ACC112 (cell line): ENCODE measurements at regions not wholly inside any gene's neighbourhood (a gene's known extent, or its start where the extent isn't known, plus 50 kb on each side); places are given as distances from the start of the nearest gene placed in this dataset.

ENCODE experiments used
- H2AFZ ChIP-seq: fragments of 200-600 bp; sonication (generic); one replicate; pipeline ENCODE4 v1.6.0; 2017; ENCODE audit warnings: antibody characterized with exemption, low read length; ENCODE audit not compliant: unreplicated experiment
- H3K27ac ChIP-seq: fragments of 200-600 bp; sonication (generic); 2 replicates; pipeline ENCODE4 v1.5.1; 2014; ENCODE audit warnings: low read depth, mild to moderate bottlenecking, antibody characterized with exemption, low read length, moderate library complexity
- H3K27me3 ChIP-seq: fragments of 200-600 bp; sonication (generic); 2 replicates; pipeline ENCODE4 v1.6.1; 2014; ENCODE audit warnings: mild to moderate bottlenecking, antibody characterized with exemption, low read length, moderate library complexity, mixed read lengths; ENCODE audit not compliant: insufficient read depth
- H3K36me3 ChIP-seq: fragments of 200-600 bp; sonication (generic); 2 replicates; pipeline ENCODE4 v1.6.1; 2016; ENCODE audit warnings: mild to moderate bottlenecking, antibody characterized with exemption, low read length, moderate library complexity, mixed read lengths; ENCODE audit not compliant: insufficient read depth
- H3K4me1 ChIP-seq: fragments of 200-600 bp; sonication (generic); one replicate; pipeline ENCODE4 v1.6.1; 2016; ENCODE audit warnings: low read length, mixed read lengths; ENCODE audit not compliant: insufficient read depth, unreplicated experiment, control insufficient read depth
- H3K4me3 ChIP-seq: fragments of 200-600 bp; sonication (generic); 2 replicates; pipeline ENCODE4 v1.5.1; 2014; ENCODE audit warnings: mild to moderate bottlenecking, low read depth, low read length
- H3K79me2 ChIP-seq: fragments of 200-600 bp; sonication (generic); one replicate; pipeline ENCODE4 v1.6.0; 2016; ENCODE audit warnings: low read length; ENCODE audit not compliant: control insufficient read depth, unreplicated experiment, insufficient read depth

DNA sequence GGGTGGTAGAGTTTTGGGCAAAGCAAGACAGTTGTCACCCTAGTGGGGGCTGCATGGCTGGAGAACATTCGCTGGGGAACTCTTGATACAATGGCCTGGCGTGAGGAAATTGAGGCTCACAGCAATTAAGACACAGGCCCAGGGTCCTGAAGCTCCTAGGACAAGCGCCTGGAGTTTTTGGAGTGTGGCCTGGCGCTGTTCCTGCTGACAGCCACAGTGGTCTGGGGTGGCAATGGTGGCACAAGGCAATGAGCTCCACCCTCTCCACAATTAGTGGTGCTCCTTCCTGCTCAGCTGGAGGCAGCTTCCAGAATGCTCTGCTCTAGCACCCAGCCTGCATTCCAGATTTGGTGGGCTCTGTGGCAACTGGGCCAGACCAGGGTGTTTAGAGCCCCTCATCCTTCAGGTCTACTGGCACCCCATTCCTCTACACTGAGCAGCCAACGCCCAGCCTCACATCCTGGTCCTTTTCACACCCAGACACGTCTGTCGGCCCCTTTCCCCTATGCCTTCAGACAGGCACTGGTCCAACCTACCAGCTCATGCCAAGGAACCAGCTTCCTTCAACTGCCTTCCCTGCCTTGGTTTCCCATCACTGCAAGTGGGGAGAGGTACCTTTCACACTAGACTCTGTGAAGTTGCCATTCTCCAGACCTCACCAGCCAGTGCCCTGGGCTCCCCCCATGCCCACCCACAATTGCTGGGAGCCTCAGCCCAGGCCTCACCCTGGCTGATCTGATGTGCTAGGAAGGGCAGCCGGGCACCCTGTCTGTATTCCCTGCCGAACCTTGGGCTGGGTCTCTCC lies 138.1 kb upstream of the COL5A1 start:
- no peak overlapping the region for H2AFZ ChIP-seq
- no peaks in the 10 kb centered on the region for H3K79me2 ChIP-seq
- H3K4me1 ChIP-seq = peaks cover 14% of the 10 kb centered on the region
- H3K27me3 ChIP-seq = no peaks in the 10 kb centered on the region
- no peak overlapping the region for H3K4me3 ChIP-seq
- H3K27ac ChIP-seq = peak overlapping the region; percentile 71; the same call in 1 of the 2 replicates
- H3K36me3 ChIP-seq = no peaks in the 10 kb centered on the region

DNA sequence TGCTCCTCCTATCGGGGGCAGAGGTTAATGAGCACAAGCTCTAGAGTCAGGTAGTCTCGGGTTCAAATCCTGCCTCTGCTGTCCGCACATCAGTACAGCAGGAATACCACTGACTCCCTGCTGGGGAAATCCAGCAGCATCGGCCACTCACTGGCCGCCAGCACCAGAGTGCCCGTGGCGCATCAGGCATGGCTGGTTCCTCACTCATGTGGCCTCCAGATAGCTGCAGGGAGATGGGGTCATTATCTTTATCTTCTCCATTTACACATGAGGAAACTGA lies 137.6 kb upstream of the COL5A1 start:
- Histone ChIP-seq H3K27ac (no peak overlapping the region), H3K4me1 (peaks cover 14% of the 10 kb centered on the region), H2AFZ (no peak overlapping the region), H3K4me3 (no peak overlapping the region), H3K79me2 (no peaks in the 10 kb centered on the region), H3K27me3 (no peaks in the 10 kb centered on the region), H3K36me3 (no peaks in the 10 kb centered on the region)

DNA sequence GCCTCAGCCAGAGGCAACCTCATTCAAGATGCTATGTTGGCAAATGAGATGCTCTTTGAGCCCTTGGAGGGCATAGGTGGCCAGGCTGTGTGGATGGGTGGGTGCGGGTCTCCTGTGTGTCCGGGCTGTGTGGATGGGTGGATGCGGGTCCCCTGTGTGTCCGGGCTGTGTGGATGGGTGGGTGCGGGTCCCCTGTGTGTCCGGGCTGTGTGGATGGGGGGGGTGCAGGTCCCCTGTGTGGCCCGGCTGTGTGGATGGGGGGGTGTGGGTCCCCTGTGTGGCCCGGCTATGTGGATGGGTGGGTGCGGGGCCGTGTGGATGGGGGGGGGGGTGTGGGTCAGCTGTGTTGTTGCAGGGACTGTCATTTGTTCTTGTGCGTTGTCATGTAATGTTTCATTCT lies 136.6 kb upstream of the COL5A1 start:
- Histone ChIP-seq H2AFZ (no peak overlapping the region), H3K4me1 (peaks cover 14% of the 10 kb centered on the region)

DNA sequence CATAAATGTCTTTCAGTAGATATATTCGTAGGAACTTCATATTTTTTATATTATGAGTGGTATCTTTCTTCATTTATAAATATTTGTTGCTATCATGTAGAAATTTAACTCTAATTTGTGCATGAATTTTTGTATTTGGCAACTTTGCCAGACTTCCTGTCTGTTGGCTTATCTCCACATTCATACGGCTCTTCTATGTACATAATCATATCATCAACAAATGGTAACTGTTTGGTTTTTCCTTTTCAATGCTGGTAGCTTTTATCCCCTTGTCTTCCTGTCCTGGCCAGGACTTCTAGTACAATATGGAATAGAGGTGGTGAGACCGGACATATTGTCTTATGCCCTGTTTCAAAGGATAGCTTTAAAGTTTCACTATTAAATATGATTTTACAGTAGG lies 132.3 kb upstream of the COL5A1 start:
- H3K4me1 ChIP-seq = no peaks in the 10 kb centered on the region
- H2AFZ ChIP-seq = no peak overlapping the region
- no peaks in the 10 kb centered on the region for H3K27me3 ChIP-seq
- H3K4me3 ChIP-seq = no peak overlapping the region
- no peaks in the 10 kb centered on the region for H3K36me3 ChIP-seq
- no peak overlapping the region for H3K27ac ChIP-seq
- H3K79me2 ChIP-seq = no peaks in the 10 kb centered on the region

More for the DNA sequence above, 136.6 kb upstream of the COL5A1 start:
- H3K27ac ChIP-seq = no peak overlapping the region
- no peak overlapping the region for H3K4me3 ChIP-seq
- no peaks in the 10 kb centered on the region for H3K79me2 ChIP-seq
- H3K36me3 ChIP-seq = no peaks in the 10 kb centered on the region
- no peaks in the 10 kb centered on the region for H3K27me3 ChIP-seq

DNA sequence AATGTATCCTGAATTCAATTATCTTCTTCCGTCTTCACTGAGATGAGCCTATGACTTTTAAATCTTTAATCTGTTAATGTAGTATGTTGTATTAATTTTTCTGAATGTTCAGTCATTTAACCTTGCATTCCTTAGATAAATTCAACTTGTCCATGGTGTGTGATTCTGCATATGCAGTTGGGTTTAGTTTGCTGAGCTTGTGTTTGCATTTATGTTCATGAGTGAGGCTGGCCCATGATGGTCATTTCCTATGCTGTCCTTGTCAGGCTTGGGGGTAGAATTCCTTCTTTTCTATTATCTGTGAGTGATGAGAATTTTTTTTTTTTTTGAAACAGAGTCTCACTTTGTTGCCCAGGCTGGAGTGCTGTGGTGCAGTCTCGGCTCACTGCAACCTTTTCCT lies 131.8 kb upstream of the COL5A1 start:
- Histone ChIP-seq H3K36me3 (no peaks in the 10 kb centered on the region), H3K27ac (no peak overlapping the region), H3K27me3 (no peaks in the 10 kb centered on the region), H2AFZ (no peak overlapping the region), H3K4me1 (no peaks in the 10 kb centered on the region), H3K79me2 (no peaks in the 10 kb centered on the region), H3K4me3 (no peak overlapping the region)

DNA sequence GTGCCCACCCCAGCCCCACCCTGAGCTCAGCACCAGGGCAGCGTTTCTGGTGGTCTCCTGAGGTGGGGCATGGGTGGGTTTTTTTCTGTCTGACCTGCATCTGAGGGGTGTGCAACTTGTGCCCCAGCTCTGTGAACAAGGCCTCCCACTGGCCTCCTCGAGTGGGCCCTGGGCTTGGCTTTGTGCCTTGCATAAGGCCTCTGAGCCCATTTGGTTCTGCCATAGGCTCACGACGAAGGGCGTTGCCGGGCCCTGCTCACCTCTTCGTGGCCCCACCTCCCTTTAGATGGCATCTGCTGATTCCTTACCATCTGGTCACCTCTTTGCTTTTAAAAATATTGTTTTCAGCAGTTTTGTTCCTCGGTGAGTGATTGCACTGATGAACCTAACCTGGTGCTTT lies 127.1 kb upstream of the COL5A1 start:
- Histone ChIP-seq H3K4me1 (no peaks in the 10 kb centered on the region), H3K27me3 (no peaks in the 10 kb centered on the region), H3K4me3 (no peak overlapping the region), H2AFZ (no peak overlapping the region), H3K36me3 (no peaks in the 10 kb centered on the region), H3K27ac (no peak overlapping the region), H3K79me2 (no peaks in the 10 kb centered on the region)

DNA sequence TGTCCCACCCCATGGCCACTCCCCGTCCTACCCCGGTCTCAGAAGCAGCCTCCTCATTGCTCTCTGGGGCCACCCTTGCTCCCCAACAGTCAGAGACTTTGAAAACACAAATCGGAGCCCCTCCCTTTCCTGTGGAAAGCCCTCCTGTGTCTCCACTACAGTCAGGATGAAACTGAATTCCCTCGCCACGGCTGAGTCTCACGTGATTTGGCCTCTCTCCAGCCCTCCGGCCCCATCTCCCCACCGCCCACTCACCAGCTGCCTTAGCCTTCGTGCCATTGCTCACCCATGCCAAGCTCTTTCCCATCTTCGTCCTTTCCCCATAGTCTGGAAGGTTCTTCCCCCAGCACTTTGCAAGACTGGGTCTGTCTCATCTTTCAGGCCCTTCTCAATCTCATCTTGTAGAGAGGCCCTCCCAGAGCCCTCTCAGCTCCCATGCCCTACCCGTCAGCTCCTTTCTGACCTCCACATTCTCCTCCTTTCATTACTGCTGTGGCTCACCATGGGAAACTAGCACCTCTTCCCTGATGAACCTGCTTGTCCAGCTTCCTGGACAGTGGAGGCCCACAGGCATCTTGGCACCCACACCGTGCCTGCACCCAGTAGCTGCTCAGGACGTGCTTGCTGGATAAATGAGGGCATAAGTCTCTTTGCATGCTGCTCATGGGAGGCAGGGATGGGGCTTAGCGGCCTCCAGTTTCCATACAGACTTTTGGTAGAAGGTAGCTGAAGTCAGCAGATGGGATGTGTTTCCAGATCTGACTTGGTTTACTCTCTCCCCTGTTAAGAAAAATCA lies 126.4 kb upstream of the COL5A1 start:
- Histone ChIP-seq H3K79me2 (no peaks in the 10 kb centered on the region), H2AFZ (no peak overlapping the region), H3K27me3 (no peaks in the 10 kb centered on the region), H3K27ac (no peak overlapping the region), H3K36me3 (no peaks in the 10 kb centered on the region), H3K4me3 (no peak overlapping the region), H3K4me1 (no peaks in the 10 kb centered on the region)

DNA sequence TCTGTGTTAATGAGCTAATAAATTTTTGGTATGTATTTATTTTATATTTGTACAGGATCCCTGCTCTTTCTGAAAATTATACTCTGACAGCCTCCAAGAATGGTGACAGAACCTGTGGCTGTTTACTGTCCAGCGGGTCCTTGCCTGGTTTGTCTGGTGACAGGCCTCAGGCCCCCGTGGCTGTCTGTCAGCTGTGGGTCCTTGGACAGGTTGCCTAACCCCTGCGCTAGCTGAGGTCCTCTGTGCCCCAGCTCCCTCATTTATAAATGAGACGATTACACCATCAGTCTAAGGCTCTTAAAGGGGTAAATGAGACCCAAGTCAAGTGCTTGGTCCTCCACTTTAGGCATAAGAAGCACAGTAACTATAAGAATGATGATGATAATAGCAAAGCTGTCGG lies 125.1 kb upstream of the COL5A1 start:
- H3K27me3 ChIP-seq = no peaks in the 10 kb centered on the region
- H3K27ac ChIP-seq = no peak overlapping the region
- H3K4me1 ChIP-seq = no peaks in the 10 kb centered on the region
- H3K4me3 ChIP-seq = no peak overlapping the region
- no peak overlapping the region for H2AFZ ChIP-seq
- no peaks in the 10 kb centered on the region for H3K79me2 ChIP-seq
- H3K36me3 ChIP-seq = no peaks in the 10 kb centered on the region

DNA sequence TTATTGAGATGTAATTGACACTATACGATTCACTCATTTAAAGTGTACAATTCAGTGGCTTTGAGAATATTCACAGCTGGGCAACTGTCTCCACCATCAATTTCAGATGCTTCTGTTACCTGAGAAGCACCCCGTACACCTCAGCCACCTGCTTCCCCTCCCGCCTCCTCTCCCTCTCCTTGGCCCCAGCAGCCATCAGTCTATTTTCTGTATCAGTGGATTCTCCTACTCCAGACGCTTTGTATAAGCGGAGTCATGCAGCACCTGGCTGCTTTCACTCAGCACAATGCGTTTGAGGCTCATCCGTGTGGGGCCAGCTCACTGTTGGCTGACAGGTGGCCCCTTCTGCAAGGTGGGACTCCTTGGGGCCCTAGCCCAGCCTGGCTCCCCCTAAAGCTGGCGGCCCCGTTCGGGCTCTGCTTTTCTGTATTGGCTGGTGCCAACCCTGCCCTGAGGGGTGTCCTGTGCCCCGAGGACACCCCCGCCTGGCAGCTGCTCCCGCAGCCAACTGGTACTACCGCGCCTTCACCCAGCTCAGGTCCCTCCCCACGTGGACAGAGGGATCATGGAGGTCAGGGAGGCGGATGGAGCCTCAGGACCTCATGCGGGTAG lies 124.4 kb upstream of the COL5A1 start:
- no peaks in the 10 kb centered on the region for H3K36me3 ChIP-seq
- H3K27ac ChIP-seq = no peak overlapping the region
- no peaks in the 10 kb centered on the region for H3K27me3 ChIP-seq
- H3K79me2 ChIP-seq = no peaks in the 10 kb centered on the region
- H2AFZ ChIP-seq = no peak overlapping the region
- no peaks in the 10 kb centered on the region for H3K4me1 ChIP-seq
- H3K4me3 ChIP-seq = no peak overlapping the region

DNA sequence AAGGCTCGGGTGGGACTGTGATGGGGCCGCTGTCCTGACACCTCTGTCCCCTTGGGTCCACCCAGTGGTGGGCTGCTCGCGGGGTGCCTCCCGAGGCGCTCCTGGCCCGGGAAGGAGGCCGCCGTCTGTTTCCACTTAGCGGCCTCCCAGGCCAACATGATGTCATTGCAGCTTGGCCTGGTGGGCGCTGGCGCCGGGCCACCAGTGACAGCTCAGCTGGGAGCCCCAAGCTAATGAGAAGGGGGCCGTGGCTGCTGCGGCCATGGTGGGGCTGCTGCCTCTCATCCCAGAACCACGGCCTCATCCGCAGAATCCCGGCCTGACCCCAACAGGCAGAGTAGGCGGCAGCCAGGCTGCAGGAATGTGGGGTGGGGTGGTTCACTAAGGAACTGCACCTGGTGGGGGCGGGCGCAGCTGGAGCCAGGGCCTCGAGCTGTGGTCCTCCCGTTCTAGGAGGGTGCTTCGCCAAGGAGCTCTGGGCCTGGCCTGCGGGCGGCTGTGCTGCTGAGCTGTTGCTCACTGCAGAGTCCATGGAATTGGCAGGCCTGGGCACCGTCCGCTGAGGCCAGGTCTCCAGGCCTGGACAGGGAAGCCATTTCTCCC lies 123.5 kb upstream of the COL5A1 start:
- Histone ChIP-seq H3K4me3 (no peak overlapping the region), H3K4me1 (no peaks in the 10 kb centered on the region), H3K79me2 (no peaks in the 10 kb centered on the region), H2AFZ (no peak overlapping the region), H3K27me3 (no peaks in the 10 kb centered on the region), H3K27ac (no peak overlapping the region), H3K36me3 (no peaks in the 10 kb centered on the region)
